ENCODE measurements at regions not wholly inside any gene's neighbourhood (a gene's known extent, or its start where the extent isn't known, plus 50 kb on each side); places are given as distances from the start of the nearest gene placed in this dataset.
A peak's percentile ranks its signal among the peaks of the same experiment; 100 is the strongest.

- H3K36me3 ChIP-seq = no peaks in the 10 kb centered on the region
- WGBS, 2 donors = 94 to 98% methylated on average over 7 of the region's 7 CpGs
- H3K4me3 ChIP-seq = no peak overlapping the region
- DNase-seq (ENCODE audit: low spot score in 2 of 2) = no peak
- no peaks in the 10 kb centered on the region for H3K4me1 ChIP-seq
- TF ChIP-seq EP300 (IDR thresholded peaks at IDR 0.05) = no peak
- TF ChIP-seq POLR2A (IDR thresholded peaks at IDR 0.05) = no peak
- TF ChIP-seq, protein P1, sequence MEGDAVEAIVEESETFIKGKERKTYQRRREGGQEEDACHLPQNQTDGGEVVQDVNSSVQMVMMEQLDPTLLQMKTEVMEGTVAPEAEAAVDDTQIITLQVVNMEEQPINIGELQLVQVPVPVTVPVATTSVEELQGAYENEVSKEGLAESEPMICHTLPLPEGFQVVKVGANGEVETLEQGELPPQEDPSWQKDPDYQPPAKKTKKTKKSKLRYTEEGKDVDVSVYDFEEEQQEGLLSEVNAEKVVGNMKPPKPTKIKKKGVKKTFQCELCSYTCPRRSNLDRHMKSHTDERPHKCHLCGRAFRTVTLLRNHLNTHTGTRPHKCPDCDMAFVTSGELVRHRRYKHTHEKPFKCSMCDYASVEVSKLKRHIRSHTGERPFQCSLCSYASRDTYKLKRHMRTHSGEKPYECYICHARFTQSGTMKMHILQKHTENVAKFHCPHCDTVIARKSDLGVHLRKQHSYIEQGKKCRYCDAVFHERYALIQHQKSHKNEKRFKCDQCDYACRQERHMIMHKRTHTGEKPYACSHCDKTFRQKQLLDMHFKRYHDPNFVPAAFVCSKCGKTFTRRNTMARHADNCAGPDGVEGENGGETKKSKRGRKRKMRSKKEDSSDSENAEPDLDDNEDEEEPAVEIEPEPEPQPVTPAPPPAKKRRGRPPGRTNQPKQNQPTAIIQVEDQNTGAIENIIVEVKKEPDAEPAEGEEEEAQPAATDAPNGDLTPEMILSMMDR (IDR thresholded peaks at IDR 0.05) = no peak
- no peaks in the 10 kb centered on the region for H3K9me3 ChIP-seq
- no peaks in the 10 kb centered on the region for H3K27me3 ChIP-seq
- H3K27ac ChIP-seq = no peak overlapping the region
Measured at GRCh38 chr4:153068751-153069150, 132.6 kb downstream of the FHDC1 start.

DNA sequence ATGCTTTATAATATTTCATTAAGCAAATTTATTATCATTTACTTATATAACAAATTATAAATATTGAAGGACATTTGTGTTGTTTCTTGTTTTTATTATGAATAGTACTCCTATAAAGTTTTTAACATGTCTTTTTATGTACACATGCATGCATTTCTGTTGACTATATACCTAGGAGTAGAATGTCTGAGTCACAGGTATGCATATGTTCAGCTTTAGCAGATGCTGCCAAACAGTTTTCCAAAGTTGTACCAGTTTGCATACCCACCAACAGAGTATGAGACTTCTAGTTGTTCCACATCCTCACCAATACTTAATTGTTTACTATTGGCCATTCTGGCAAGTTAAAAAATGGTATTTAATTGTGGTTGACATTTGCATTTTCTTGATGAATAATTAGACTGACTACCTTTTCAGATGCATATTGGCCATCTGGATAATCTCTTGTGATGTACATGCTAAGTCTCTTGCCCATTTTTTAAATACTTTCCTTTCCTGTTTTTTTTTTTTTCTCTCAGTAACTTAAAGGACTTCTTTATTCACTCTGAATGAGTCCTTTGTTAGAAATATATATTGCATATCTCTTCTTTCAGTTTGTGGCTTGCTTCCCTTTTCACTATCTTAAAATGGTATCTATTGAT is 132.2 kb upstream of the TRIM2 start:
- Histone ChIP-seq H3K4me1 (no peaks in the 10 kb centered on the region), H3K27ac (peak overlapping the region in 1 of 4 donors; percentile 57), H3K9me3 (no peaks in the 10 kb centered on the region), H3K27me3 (no peaks in the 10 kb centered on the region), H3K4me3 (no peak overlapping the region), H3K36me3 (no peaks in the 10 kb centered on the region)
- DNase-seq (ENCODE audit: low spot score in 2 of 2) = no peak
- no peak for TF ChIP-seq POLR2A (IDR thresholded peaks at IDR 0.05)
- TF ChIP-seq, protein P1 (IDR thresholded peaks at IDR 0.05) = no peak
- no peak for TF ChIP-seq EP300 (IDR thresholded peaks at IDR 0.05)

DNA sequence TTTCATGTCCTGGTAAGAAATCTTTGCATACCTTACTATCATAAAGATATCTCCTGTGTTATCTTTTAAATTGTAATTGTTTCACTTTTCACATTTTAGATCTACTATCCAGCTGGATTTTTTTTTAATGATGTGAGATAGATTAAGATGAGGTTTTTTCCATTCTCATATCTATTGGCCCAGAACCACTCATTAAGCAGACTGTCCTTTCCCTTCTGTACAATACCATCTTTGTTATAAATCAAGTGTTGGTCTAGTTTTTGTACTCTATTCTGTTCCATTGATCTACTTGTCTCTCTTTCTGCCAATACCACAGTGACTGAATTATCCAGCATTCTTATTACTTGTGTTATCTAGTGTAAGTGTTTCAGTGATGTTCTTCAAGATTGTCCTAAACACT is 131.6 kb upstream of the TRIM2 start:
- DNase-seq (ENCODE audit: low spot score in 2 of 2) = no peak
- TF ChIP-seq EP300 (IDR thresholded peaks at IDR 0.05) (no peak), POLR2A (IDR thresholded peaks at IDR 0.05) (no peak)
- TF ChIP-seq, protein P1 (IDR thresholded peaks at IDR 0.05) = no peak
- H3K9me3 ChIP-seq = no peaks in the 10 kb centered on the region

DNA sequence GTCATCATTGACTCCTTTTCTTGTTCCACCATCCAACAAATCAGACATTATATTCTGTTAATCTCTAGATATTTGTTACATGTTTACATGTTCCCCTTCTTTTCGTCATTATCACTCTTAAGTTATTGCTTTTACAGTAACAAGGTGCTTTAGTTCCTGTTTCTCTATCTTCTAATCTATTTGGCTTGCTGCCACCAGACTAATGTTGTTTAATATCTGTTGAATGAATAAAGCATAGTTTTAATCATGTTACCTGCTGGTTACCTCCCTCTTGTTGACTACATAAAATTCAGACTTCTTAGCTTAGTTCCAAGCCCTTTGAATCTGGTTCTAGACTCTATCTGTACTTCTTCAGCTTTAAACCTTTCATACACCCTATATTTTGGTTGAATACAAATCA is 129.8 kb upstream of the TRIM2 start:
- Histone ChIP-seq H3K4me3 (no peak overlapping the region), H3K9me3 (peaks cover 0 to 4% (median 0%) of the 10 kb centered on the region in 4 donors), H3K27ac (peak overlapping the region in 2 of 4 donors; percentile 4 to 47), H3K27me3 (no peaks in the 10 kb centered on the region), H3K36me3 (no peaks in the 10 kb centered on the region), H3K4me1 (no peaks in the 10 kb centered on the region)
- 59 to 75% methylated on average over 1 of the region's 1 CpG for WGBS, 2 donors
- TF ChIP-seq, protein P1 (IDR thresholded peaks at IDR 0.05) = no peak
- no peak for TF ChIP-seq POLR2A (IDR thresholded peaks at IDR 0.05)
- no peak for TF ChIP-seq EP300 (IDR thresholded peaks at IDR 0.05)
- no peak for DNase-seq (ENCODE audit: low spot score in 2 of 2)

More for the DNA sequence above, 131.6 kb upstream of the TRIM2 start:
- Histone ChIP-seq H3K4me3 (no peak overlapping the region), H3K27ac (peak overlapping the region in 1 of 4 donors; percentile 57), H3K27me3 (no peaks in the 10 kb centered on the region), H3K4me1 (no peaks in the 10 kb centered on the region), H3K36me3 (no peaks in the 10 kb centered on the region)

DNA sequence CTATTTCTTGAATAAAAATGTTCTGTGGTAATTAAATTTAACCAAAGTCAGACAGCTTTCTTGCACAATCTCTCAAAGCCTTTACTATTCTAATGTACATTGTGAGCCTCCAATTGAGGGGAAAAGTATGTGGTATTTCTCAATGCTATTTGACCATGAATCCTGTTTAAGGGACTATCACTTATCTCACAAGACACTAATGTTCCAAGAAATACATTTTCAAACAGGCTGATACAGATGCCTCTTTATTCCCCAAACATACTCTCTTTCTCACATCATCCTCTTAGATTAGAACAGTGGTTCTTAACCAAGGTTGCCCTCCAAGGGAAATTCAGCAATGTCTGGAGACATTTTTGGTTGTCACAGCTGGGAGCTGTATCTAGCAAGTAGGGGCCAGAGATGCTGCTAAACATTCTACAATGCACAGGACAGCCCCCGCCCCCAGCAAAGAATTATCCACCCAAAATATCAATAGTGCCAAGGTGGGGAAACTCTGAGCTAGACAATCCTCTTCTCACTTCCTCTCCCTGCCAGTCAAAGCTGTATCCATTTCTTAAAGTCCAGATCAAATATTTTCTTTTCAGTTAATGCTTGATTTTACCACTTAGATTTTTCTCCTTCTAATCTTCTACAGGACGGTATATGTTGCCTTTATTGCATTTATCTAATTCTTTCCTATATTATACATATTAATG is 129.2 kb upstream of the TRIM2 start:
- Histone ChIP-seq H3K4me1 (no peaks in the 10 kb centered on the region), H3K4me3 (no peak overlapping the region), H3K27ac (peak overlapping the region in 1 of 4 donors; percentile 47), H3K36me3 (no peaks in the 10 kb centered on the region), H3K9me3 (peaks cover 0 to 4% (median 0%) of the 10 kb centered on the region in 4 donors), H3K27me3 (no peaks in the 10 kb centered on the region)
- DNase-seq (ENCODE audit: low spot score in 2 of 2) = no peak
- 41 to 60% methylated on average over 2 of the region's 2 CpGs for WGBS, 2 donors
- TF ChIP-seq, protein P1 (IDR thresholded peaks at IDR 0.05) = no peak
- no peak for TF ChIP-seq EP300 (IDR thresholded peaks at IDR 0.05)

Data from tibial nerve (tissue), 4 donors.